Prostate gland (tissue), 2 donors: ENCODE measurements at regions not wholly inside any gene's neighbourhood (a gene's known extent, or its start where the extent isn't known, plus 50 kb on each side); places are given as distances from the start of the nearest gene placed in this dataset.

Source experiments
- DNase-seq: peaks from one replicate; pipeline ENCODE4 v3.0.0-alpha.2; 2019; ENCODE audit warnings: low spot score
- H3K27ac ChIP-seq, 2 donors: fragments of 200-600 bp; sonication (generic); 2 replicates each; pipeline ENCODE4 v1.5.1; 2017 to 2019
- H3K27me3 ChIP-seq: fragments of 200-600 bp; sonication (generic); replicated peaks from 2 replicates; pipeline ENCODE4 v1.5.1; 2019; ENCODE audit not compliant: insufficient read depth
- H3K36me3 ChIP-seq, 2 donors: fragments of 200-600 bp; sonication (generic); 1 replicate in 1 of 2; 2 replicates in 1 of 2; pipeline versions ENCODE4 v1.5.1 to v1.8.1; 2017 to 2019
- H3K4me1 ChIP-seq: fragments of 200-600 bp; sonication (generic); replicated peaks from 2 replicates; pipeline ENCODE4 v1.5.1; 2019
- H3K4me3 ChIP-seq, 2 donors: fragments of 200-600 bp; sonication (generic); 2 replicates each; pipeline ENCODE4 v1.5.1; 2017 to 2019
- H3K9me3 ChIP-seq: fragments of 200-600 bp; sonication (generic); 2 replicates; pipeline ENCODE4 v1.5.1; 2017
- POLR2A ChIP-seq: fragments of 450-650 bp; IDR thresholded peaks from one replicate; pipeline ENCODE4 v1.6.1; 2016; ENCODE audit warnings: antibody characterized with exemption, mild to moderate bottlenecking
- POLR2AphosphoS5 ChIP-seq: sonication (generic); formaldehyde crosslinking; IDR thresholded peaks from one replicate; pipeline ENCODE4 v1.6.1; 2017; ENCODE audit warnings: antibody characterized with exemption
- WGBS: methylation state at CpG from one replicate; pipeline ENCODE4 v1.1.5; 2018; 5-methylcytosine and 5-hydroxymethylcytosine counted together
- intact Hi-C: fragments of 100-400 bp; cut with DNase I; formaldehyde crosslinking; loops from one replicate; pipeline ENCODE4 v1.14.2; 2022
- TF ChIP-seq, protein P1 (sequence below), 4 experiments: fragments of 200-600 bp in 2 of 4; fragments of 450-650 bp in 2 of 4; sonication (generic) in 2 of 4; IDR thresholded peaks; 1 replicate in 3 of 4; 2 replicates in 1 of 4; pipeline ENCODE4 v1.5.1; 2016 to 2019; ENCODE audit warnings: antibody characterized with exemption in 4 of 4, mild to moderate bottlenecking in 2 of 4, moderate library complexity in 2 of 4

DNA sequence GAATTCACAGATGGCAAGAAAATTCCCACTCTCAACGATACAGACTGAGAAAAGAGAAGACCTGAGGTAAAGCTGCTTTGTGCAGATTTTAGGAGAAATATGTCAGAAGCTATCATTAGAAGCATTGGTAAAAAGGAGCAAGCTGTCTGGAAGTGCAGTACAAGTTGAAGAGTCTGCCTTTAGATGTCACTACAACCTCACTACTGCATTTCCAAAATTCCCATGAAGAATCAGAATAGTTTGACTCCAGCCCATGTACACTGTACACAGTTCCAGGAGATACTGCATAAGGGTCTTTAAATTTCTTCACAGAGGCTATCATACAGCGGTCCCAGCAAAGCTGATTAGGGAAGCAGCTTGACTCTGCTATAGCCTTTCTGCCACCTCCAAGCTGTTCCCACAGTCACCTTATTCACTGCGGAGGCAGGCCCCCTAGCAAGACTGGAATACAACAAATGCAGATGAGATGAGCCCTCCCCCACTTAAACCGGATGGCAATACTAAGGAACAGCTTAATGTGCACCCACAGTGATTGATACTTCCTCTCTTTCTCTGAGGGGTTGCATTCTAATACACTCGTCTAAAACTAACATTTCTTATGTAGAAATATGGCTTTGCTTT is 527.4 kb downstream of the TMEM182 start:
- no peaks in the 10 kb centered on the region for H3K27me3 ChIP-seq
- TF ChIP-seq, protein P1, sequence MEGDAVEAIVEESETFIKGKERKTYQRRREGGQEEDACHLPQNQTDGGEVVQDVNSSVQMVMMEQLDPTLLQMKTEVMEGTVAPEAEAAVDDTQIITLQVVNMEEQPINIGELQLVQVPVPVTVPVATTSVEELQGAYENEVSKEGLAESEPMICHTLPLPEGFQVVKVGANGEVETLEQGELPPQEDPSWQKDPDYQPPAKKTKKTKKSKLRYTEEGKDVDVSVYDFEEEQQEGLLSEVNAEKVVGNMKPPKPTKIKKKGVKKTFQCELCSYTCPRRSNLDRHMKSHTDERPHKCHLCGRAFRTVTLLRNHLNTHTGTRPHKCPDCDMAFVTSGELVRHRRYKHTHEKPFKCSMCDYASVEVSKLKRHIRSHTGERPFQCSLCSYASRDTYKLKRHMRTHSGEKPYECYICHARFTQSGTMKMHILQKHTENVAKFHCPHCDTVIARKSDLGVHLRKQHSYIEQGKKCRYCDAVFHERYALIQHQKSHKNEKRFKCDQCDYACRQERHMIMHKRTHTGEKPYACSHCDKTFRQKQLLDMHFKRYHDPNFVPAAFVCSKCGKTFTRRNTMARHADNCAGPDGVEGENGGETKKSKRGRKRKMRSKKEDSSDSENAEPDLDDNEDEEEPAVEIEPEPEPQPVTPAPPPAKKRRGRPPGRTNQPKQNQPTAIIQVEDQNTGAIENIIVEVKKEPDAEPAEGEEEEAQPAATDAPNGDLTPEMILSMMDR (IDR thresholded peaks at IDR 0.05) = no peak
- TF ChIP-seq POLR2AphosphoS5 (no peak), POLR2A (no peak)
- no peaks in the 10 kb centered on the region for H3K36me3 ChIP-seq
- H3K27ac ChIP-seq = no peak overlapping the region
- intact Hi-C loops = no loop called here
- DNase-seq = no peak
- H3K4me1 ChIP-seq = no peaks in the 10 kb centered on the region
- no peaks in the 10 kb centered on the region for H3K9me3 ChIP-seq
- H3K4me3 ChIP-seq = no peak overlapping the region
- WGBS = 43% methylated on average over 5 of the region's 5 CpGs

DNA sequence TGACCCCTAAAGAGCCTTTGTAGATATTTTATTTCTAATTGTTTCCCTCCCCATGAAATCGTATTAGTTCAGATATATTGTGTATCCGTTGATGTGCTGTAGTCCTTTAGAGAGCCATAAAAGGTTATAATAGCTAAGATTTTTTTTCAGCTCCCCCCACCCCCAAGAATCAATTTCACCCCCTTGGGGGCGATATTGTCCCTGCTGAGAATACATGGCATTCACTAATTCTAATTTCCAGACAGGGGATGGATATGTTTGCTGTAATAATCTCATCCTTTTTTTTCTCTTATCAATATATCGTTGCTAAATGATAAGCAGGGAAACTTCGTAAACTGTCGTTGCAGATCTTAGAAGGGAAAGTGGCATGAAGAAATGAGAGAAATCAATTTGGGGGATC is 530.7 kb downstream of the TMEM182 start:
- H3K27ac ChIP-seq = no peak overlapping the region
- H3K27me3 ChIP-seq = no peaks in the 10 kb centered on the region
- 55% methylated on average over 6 of the region's 6 CpGs for WGBS
- H3K4me1 ChIP-seq = no peaks in the 10 kb centered on the region
- no peaks in the 10 kb centered on the region for H3K36me3 ChIP-seq
- intact Hi-C loops = no loop called here
- no peak for DNase-seq
- H3K4me3 ChIP-seq = no peak overlapping the region
- TF ChIP-seq POLR2AphosphoS5 = no peak
- TF ChIP-seq, protein P1 (IDR thresholded peaks at IDR 0.05) = no peak
- TF ChIP-seq POLR2A = no peak
- H3K9me3 ChIP-seq = no peaks in the 10 kb centered on the region

DNA sequence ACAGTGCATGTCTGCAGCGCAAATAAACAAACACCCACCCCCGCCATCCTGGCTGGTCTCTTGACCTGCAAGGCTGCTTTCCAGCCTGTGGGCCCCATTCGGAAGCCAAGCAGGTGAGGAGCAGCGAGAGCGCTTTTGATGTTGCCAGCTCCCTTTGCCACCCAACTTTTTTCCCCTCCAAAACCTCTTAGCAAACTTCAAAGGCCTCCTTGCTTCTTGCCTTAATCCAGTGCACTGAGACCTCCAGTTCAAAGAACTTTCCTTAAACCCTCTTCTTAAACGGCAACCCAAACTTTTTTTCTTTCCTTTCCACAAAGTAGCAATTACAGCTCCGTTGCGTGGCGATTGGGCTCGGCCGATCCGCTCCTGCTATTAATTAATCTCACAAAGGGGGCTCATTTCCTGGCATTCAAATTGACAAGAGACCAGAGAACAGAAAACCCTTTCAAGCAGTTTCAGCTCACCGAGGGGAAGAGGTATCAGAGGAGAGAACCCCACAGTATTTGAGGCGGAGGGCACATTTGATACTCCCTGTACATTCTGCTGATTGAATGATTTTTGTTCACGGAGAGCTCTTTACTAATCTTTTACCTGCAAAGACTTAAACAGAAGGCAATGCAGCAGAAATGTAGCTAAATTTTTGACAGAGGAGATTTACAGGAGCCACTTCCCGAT is 531.4 kb downstream of the TMEM182 start:
- Histone ChIP-seq H3K4me1 (no peaks in the 10 kb centered on the region), H3K9me3 (no peaks in the 10 kb centered on the region), H3K27me3 (no peaks in the 10 kb centered on the region), H3K36me3 (no peaks in the 10 kb centered on the region), H3K4me3 (no peak overlapping the region), H3K27ac (no peak overlapping the region)
- intact Hi-C loops = no loop called here
- TF ChIP-seq, protein P1 (IDR thresholded peaks at IDR 0.05) = no peak
- no peak for TF ChIP-seq POLR2A
- 26% methylated on average over 16 of the region's 16 CpGs for WGBS
- no peak for DNase-seq

- H3K9me3 ChIP-seq = no peaks in the 10 kb centered on the region
- H3K4me1 ChIP-seq = no peaks in the 10 kb centered on the region
- no peaks in the 10 kb centered on the region for H3K36me3 ChIP-seq
- no peak for TF ChIP-seq POLR2A
- no peak for TF ChIP-seq POLR2AphosphoS5
- TF ChIP-seq, protein P1 (IDR thresholded peaks at IDR 0.05) = no peak
- DNase-seq = no peak
- no peak overlapping the region for H3K27ac ChIP-seq
- no peaks in the 10 kb centered on the region for H3K27me3 ChIP-seq
- intact Hi-C loops = no loop called here
- 34% methylated on average over 3 of the region's 3 CpGs for WGBS
- no peak overlapping the region for H3K4me3 ChIP-seq
Observed at GRCh38 chr2:103293742-103294077, 531.9 kb downstream of the TMEM182 start.

DNA sequence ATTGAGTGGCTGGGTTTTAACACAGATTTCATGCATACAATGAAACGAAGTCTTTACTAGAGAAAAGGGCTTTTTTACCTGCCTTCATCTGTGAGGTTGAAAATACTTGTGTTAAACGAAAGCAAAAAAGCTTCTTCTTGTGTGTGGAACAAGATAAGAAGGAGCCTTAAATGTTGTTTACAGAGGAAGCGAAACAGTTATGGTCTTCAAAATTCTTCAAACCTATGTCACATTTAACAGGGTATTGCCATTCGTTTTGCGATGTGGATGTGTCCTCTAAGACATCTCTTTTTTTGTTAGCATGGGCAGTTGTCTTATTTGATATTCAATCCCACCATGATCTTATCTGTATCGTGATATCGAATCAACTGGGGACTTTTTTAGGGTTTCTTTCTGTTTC is 532.6 kb downstream of the TMEM182 start:
- WGBS = 52% methylated on average over 7 of the region's 7 CpGs
- no peak overlapping the region for H3K4me3 ChIP-seq

More for the DNA sequence above, 532.6 kb downstream of the TMEM182 start:
- Histone ChIP-seq H3K4me1 (no peaks in the 10 kb centered on the region), H3K9me3 (no peaks in the 10 kb centered on the region), H3K36me3 (no peaks in the 10 kb centered on the region), H3K27me3 (no peaks in the 10 kb centered on the region), H3K27ac (no peak overlapping the region)
- TF ChIP-seq POLR2A = no peak
- TF ChIP-seq, protein P1 (IDR thresholded peaks at IDR 0.05) = no peak
- TF ChIP-seq POLR2AphosphoS5 = no peak
- intact Hi-C loops = no loop called here
- DNase-seq = no peak
